NCI-H128 (cell line): ENCODE measurements at regions not wholly inside any gene's neighbourhood (a gene's known extent, or its start where the extent isn't known, plus 50 kb on each side); places are given as distances from the start of the nearest gene placed in this dataset.

ENCODE experiments used
- DNase-seq: peaks from one replicate; lab custom pipeline; 2025; ENCODE audit not compliant: unreplicated experiment; lab: John Stamatoyannopoulos, UW

DNA sequence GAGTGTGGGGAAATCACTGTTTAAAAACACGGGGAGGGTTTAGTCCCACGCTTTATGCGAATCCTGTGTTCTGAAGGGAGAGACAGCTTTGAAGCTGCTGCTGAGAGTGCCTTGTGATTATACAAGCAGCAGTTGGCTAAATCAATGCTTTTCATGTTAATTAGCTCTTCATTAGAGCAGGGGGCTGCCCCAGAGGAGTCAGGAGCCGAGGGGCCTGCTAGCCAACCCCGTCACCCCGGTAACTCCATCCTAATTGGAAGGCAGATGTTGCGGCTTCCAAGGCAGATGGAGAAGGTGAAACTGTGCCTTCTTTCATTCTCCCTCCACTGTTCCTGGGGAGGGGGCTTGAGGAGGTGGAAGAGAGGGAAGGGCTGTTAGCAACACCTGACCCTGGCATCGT is 92.4 kb upstream of the ANKRD34C start:
- DNase-seq: no peak

DNA sequence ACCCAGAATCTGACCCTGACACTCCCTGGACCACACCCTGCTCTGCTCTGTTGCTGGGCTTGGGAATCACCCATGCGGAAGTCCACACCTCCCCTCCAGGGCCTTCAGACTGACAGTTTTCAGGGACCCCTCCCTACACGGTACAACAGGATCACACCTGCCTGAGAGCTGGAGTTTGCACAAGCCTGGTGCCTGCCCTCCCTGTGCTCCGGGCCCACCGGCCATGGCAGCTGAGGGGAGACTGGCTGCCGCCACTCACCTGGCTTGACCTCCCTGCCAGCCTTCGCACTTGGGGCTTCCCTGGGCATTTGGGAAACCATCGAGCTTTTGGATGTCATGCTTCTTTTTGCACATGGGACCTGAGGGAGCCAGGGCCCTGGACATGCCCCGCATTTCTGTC is 95.9 kb upstream of the ANKRD34C start:
- no peak for DNase-seq

DNA sequence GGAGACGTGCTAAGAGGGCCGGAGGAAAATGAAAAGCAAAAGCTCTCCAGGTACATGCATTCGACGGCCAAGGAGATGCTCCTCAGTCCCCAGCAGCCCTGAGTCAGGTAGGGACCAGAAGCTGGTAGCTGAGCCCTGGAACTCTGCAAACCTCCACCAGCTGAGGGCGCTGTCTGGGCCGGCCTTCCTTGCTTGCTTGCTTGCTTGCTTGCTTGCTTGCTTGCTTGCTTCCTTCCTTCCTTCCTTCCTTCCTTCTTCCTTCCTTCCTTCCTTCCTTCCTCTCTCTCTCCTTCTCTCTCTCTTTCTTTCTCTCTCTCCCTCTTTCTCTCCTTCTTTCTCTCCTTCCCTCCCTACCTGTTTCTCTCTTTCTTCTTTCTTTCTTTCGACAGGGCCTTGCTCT is 94.6 kb upstream of the RASGRF1 start:
- DNase-seq: no peak

DNA sequence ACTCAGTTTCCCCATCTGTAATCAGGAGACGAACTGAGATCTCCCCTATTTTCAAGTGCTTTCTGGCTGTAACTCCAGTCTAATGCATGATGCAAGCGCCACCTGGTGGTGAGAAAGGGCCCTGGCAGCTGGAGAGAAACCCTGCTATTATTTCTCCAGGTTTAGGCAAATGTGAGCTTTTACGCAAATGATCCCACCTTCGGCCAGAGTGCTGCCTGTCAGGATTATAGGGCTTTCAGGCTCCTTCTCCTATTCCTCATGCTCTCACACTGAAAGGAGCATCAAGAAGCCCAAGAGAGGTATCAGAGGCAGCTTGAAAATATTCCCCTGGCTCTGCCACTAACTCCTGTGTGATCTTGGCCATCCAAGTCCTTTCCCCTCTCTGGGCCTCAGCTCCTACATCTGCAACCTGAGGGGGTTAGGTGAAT is 93.9 kb upstream of the RASGRF1 start:
- DNase-seq: peak; percentile 19

DNA sequence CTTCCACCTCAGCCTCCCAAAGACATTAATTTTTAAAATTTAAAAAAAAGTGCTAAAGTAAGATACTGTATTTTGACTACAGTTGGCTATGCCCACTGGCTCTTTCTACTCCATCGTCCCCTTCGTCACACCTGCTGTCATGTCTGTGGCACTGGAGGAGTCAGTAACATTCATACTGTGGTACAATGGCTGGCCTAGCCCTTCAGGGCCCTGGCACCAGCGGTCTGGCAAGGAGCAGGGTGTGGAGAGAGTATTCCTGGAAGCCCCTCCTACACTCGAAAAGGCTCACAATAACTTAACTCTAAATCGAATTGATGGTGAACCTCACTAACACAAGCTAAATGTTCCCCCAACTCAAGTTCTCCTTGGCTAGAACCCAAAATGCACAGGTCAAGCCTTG is 89.7 kb upstream of the RASGRF1 start:
- DNase-seq: no peak

DNA sequence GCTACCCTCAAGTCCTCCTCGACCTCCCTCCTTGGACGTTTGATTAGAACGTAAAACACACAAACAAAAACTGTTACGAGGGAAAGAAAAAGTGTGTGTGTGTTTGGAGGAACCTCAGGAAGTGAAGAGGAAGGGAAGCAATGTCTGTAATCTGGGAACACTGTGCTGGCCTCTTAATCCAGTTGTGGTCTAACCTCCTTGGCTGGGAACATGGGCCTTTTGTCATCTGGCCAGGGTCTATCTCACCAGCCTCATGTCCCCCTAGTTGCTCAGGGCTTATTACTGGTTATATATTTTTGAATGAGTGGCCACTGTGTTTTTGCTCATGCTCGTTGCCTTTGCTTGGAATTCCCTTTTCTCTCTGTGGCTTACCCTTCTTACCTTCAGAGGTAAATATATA is 89.0 kb upstream of the RASGRF1 start:
- no peak for DNase-seq

DNA sequence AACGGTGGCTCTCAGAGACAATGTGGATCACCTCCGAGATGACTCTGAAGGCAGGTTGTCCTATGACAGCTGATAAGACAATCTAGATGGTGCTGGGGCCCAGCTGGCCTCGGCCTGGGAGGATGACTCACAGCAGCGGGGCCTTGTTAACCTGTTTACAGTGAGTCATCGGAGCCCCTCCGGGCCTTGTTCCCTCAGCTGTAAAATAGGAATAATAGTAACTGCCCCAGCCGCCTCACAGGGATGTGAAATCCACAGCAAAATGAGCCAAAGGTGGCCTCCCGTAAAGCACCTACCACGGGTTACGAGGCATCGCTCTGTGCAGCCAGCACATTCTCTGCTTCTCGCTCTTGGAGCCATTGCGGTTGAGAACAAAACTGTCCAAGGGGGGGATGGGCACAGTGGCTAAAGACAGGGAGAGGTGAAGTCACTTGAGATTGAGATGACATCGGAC is 88.6 kb upstream of the RASGRF1 start:
- no peak for DNase-seq

DNA sequence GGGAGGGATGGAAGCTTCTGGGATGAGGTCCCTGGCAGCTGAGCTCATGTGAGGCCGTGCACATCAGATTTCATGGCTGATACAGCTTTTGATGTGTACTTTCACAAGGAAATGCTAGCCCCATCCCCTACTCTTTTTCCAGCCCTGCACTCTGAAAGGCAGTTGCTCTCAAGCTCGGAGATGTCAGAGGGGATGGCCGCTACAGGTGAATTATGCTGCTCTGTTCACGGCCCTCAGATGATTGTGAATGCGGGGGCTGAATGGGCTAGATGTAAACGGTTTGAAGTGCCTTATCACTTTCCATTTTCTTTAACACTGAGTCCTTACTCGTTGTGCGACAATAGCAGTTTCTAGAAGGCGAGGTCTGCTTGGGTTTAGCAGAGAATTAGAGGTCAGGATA is 88.0 kb upstream of the RASGRF1 start:
- DNase-seq: no peak

DNA sequence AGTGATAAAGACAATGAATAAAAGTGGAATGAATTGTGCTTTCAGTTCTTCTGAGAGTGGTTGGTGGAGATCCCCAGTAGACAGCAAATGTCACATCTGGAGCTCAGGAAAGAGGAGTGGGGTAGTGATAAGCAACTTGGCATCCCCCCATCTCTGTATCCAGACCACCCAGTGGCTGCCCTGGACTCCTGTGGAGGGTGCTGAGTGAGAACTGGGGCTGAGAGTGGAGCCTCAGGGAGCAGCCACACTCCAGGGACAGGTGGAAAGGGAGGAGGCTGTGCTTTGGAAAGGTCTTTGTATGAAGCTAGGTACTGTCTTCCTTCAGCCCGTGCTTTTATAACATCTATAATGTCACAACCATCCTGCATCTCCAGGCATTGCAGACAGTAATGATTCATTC is 85.6 kb upstream of the RASGRF1 start:
- DNase-seq: no peak

DNA sequence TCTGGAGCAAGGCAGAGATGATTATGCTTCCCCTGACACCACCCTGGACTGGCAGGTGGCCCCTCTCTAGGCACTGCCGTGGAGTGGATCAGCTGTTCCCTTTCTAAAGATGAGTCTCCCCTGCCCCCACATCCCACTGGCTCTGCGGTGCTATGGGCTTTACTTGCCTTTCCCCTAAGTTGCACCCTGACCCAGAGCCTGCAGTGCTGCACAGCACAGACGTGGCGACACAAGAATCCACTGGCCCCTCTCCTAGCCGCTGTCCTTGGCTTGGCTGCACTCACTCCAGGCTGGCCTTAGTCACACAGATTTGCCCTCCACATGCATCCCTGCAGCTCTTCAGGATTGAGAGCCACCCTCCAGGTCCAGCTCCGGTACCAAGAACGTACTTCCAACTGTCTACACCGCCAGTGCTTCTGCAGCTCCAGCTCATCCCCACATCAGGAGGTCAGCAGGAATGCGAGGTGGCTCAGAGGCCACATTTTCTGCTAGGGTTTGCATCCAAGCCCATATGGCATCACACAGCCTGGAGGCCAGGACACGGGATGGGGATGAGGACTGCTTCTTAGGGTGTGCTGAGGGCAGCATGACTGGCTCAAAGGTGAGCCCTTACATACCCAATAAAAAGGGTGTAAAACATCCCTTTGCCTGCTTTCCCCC is 82.4 kb upstream of the RASGRF1 start:
- DNase-seq: no peak

DNA sequence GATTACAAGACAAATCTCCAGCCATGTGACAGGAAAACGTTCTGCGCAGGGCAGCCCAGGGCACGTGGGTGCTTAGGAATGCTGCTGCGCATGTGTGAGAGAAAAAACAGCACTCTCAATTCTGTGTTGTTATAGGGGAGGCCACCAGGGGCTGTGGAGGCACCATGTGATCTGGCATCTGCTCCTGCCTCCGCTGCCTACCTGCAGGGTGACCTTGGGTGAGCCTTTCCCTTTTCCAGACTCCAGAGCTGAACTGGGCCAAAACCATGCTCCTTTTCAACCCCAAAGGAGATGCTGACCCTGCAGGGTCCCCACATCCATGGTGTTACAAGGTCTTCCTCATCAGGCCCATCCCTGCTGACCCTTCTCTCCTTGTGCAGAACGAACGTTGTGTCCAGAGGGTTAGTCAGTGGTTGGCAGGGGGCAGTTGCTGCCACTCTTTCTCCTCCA is 81.5 kb upstream of the RASGRF1 start:
- DNase-seq: no peak

DNA sequence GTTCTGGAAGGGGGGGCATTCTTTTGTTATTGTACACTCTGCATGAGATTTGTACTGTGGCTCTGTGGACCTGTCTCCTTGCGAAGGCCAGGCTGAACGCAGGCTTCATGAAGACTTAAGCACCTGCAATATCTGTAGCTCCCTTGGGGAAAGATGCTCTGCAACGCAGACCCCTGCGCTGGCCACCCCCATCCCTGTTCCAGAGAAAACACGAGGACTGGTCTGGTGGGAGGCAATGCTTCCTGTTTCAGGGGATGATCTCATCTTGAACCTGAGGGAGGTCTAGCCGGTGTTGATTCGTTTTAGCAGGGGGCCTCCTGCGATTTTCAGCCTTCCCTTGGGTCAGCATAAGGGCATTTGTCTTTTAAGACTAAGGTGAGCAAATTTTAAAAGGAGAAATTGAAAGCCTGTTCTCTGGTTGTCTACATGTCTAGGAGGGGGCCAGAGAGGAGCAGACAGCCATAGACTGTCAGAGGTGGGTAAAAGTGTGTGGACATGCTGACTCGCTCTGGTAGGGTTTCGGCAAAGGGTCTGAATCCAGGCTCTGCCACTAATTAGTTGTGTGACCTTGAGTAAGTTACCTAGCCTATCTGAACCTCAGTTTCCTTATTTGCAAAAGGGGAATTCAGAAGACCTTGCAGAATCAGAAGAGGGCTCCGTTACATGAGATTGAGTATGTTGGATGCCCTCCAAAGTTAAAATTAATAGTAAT is 80.9 kb upstream of the RASGRF1 start:
- DNase-seq: no peak

DNA sequence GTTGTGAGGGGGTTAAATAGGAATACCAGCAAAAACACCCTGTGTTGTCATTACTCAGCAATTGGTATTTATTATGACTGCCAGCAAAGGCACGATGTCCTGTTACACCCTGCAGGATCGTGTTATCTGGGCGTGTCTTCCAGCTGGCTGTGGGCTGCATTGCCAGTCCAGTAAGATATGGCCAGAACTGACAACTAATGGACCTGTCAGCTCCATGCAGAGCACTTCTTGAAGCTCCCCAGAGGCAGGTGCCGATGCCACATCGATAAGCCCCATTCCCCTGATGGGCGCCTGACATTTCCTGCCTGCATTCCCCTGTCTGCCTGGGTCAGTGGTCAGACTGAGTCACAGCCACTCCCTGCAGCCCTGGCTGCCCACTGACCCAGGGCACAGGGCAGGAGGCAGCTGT is 79.7 kb upstream of the RASGRF1 start:
- no peak for DNase-seq

DNA sequence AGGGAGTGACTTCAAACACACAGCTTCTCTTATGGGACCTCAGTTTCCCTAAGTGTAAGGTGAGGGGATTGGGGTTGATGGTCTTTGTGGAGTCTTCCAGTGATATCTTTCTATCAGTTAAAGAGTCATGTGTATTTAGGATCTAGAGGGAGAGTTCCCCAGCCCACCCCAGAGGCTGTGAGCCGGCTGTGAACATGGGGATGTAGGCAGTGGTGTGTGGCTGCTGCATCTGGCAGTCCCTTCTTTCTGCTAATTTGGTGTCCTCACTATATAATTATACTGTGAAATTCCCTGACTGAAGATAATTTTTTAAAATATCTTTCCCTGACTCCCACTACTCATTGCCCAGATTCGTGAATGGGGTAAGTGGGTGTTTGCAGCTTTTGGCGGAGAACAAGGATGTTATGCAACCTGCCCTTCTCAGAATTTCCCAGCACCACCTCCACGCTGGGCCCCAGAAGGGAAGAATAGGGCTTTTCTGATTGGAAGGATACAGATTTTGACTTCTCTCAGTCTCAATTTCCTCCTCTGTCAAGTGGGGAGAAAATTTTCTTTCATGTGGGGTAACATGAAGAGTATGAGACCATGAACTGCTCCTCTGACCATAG is 79.0 kb upstream of the RASGRF1 start:
- DNase-seq: no peak

DNA sequence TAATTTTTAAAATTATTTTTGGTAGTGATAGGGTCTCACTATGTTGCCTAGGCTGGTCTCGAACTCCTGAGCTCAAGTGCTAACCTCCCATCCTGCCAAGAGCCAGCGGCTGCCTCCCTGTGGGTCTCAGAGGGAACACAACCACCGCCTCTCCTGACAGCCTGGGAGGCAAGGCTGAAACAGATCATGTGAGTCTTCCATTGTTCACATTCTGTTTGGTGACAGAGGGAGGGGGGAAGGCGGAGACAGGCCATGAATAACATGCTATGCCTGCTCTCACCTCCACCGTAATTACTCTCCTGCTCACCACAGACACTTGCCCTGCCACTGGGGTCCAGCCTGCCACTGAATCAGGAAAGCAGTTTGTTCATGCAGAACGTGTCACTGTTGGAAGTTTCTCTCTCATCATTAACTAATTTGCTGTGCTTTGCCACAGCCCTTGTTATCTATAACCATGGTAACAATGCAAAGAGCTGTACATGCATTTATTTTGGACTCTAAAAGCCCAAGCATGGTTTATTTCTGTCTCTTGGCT is 78.4 kb upstream of the RASGRF1 start:
- DNase-seq: no peak

DNA sequence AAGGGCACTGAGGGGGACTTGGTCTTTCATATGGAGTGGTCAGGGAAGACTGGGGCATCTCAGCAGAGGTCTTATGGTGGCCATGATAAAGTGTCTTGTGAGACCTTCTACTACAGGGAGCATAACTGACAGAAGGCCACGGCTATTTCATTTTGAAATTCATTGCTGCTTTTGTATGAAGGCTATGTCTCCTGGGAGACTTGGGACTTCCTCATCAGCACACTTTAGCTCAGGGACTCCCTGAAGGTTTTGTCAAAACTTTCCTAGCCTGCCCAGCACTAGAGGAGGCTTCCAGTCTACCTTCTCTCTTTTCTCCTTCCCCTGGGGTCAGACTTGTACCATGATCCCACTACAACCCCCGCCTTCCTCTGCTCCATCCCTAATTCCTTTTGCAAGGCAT is 77.2 kb upstream of the RASGRF1 start:
- no peak for DNase-seq

DNA sequence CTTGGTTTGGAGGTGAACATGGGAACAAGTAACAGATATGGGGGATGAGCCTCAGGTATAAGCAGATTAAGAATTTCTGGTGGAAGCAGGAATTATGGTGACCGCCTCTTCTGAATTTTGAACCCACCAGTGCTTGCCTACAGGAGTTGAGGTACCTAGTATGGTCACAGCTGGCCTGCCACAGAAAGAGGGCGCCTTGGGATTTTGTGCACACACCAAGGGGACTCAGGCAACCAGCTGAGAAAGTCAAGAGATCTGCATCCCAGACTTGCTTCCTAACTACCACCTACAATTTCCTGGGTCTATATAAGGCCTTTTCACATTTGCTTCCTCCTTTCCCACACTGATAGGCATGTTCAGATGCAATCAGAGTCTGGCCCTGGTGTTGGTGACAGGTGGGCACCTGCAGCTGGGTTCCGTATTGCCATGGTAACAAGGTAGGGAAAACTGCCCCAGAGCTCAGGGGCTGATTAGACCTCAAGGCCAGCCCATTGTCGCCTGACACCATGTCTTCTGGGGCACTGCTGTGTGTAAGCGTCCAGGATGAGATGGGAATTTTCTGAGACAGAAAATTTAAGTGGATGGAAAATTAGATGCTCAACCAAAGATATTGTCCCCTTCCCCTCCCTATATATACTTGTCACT is 75.9 kb upstream of the RASGRF1 start:
- DNase-seq: no peak

DNA sequence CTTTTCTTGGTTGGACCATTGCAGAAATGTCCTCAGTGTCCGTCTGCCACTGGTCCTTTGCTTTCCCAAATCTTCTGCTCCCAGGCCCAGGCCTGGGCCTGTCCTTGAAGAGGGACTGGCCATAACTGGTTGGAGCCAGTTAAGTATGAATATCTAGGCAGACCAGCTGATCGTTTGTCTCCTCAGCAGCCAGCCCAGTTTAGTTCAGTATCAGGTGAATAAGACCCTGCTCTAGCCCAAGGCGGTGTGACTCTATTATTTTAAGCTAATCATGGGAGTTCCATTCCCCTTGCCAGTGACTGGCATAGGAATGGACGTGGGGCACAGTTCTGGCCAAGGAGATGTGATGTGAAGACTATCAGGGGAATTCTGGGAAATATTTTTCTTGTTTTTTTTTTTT is 73.9 kb upstream of the RASGRF1 start:
- no peak for DNase-seq

DNA sequence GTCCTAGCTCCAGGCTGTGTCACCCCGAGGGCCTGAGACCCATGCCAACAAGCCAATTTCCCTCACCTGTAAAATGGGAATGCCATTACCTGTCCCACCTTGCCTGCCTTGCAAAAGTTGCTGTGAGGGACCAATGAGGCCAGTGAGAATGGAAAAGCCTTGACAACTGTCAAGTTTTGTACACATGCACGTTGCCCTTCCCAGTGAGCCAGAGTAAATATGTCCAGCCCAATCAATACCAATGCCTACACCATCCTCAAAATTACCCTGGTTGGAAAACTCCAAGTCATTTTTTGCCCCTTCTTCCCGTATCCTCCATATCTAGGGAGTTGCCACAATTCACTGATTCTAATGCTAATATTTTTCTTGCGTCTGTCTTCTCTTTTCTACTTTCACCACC is 73.5 kb upstream of the RASGRF1 start:
- DNase-seq: no peak

DNA sequence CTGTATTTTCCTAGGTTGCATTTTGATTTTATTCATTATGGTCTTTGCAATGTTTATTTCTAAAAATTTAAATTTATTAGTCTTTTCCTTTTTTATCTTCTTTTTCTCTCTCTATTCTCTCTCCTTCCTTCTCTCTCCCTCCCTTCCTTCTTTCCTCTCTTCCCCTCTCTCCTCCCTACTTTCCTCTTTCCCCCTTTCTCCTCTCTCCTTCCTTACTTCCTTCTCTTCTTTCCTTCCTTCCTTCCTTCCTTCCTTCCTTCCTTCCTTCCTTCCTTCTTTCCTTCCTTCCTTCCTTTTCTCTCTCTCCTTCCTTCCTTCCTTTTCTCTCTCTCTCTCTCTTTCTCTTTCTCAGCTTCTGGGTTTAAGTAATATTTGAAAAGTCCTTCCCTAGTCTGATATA is 72.8 kb upstream of the RASGRF1 start:
- no peak for DNase-seq

DNA sequence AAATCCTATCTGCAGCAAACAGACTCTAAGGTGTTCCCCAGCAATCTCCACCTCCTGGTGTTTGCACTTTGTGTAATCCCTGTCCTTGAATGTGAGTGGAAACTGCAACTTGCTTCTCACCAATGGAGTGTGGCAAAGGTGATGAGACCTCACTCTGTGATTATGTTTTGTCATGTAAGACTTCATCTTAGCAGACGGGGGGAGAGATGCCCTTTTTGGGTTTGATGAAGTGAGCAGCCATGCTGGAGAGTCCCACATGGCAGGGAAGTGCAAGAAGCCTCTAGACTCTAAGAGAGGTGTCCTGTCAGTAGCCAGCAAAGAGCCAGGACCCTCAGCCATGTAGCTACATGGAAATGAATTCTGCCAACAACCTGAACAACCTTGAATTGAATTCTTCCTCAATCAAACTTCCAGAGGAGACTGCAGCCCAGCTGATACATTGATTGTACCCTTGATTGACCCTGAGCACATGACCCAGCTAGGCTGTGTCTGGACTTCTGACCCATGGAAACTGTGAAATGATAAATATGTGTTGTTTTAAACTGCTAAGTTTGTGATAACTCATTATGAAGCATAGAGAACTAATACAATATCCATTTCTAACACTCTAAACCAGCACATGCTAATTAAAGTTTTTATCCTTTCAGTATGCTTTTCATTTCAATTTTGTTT is 71.4 kb upstream of the RASGRF1 start:
- no peak for DNase-seq
